ENCODE measurements at regions not wholly inside any gene's neighbourhood (a gene's known extent, or its start where the extent isn't known, plus 50 kb on each side); places are given as distances from the start of the nearest gene placed in this dataset.
A peak's percentile ranks its signal among the peaks of the same experiment; 100 is the strongest.

DNA sequence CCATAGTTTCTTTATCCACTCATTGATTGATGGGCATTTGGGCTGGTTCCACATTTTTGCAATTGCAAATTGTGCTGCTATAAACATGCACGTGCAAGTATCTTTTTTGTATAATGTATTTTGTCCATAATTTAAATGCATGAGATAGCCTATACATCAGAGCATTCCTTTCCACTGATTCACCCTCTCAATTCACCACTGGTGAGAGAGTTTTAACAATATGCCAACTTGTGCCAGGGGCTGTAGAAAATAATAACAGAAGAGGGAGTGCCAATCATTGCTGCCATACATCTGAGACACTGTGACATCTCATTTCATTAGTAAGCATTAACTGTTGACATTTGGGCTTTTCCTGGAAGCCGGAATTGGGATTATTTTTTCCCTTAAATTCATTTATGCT lies 125.1 kb downstream of the RAP2A start:
- intact Hi-C loops (cut with DNase I), result no loop called here
- ATAC-seq, result no peak
- DNase-seq (ENCODE audit: low spot score), result no peak

DNA sequence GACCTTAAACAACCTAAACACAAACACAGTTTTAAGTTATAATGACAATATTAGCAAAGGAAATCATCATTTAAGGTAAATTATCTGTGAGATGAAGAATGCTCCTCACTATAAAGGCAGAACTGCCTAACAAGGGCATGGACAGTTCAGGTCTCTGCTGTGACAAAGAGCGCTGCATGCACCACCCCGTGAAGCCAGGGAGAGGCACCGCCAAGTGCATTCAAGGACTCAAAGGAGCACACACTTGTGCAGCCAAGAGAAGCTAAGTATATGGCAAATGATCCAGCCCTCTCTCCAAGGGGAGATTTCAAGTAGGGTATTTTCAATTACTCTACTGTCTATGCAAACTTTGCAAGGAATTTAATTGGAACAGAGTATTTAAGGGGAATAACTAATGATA lies 126.0 kb downstream of the RAP2A start:
- intact Hi-C loops (cut with DNase I), result no loop called here
- ATAC-seq, result no peak
- DNase-seq (ENCODE audit: low spot score), result no peak

DNA sequence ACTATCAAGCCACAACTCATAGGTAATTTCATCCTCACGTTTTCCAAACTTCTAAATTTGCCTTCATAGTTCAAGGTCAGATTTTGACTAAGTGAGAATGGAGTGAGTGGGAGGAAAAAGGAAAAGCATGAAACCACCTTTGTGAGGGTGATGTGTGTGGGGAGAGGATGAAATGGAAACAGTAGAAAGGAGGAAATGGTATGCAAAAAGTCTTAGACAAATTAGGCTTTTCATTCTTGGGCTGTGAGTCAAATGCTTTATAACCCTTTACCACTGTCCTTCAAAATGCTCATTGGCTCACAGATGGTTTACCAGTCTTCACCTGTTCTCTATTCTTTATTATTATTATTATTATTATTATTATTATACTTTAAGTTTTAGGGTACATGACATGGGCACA lies 127.2 kb downstream of the RAP2A start:
- DNase-seq (ENCODE audit: low spot score) (no peak), ATAC-seq (no peak)
- intact Hi-C loops (cut with DNase I), result no loop called here

DNA sequence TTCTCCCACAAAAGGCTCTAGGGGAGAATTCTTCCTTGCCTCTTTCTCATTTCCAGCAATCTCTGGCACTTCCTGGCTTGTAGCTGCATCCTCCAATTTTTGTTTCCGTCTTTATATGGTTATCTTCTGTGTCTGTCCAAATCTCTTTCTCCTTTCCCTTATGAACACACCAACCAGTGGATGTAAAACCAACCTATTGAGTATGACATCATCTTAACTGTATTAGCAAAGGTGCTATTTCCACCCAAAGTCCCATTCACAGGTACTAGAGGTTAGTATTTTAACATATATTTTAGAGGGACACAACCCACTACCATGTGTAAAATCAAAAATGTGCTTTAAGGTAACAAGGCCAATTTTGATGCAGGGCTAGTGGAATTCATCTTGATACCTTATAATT lies 129.0 kb downstream of the RAP2A start:
- intact Hi-C loops (cut with DNase I), result no loop called here
- DNase-seq (ENCODE audit: low spot score) (no peak), ATAC-seq (no peak)

DNA sequence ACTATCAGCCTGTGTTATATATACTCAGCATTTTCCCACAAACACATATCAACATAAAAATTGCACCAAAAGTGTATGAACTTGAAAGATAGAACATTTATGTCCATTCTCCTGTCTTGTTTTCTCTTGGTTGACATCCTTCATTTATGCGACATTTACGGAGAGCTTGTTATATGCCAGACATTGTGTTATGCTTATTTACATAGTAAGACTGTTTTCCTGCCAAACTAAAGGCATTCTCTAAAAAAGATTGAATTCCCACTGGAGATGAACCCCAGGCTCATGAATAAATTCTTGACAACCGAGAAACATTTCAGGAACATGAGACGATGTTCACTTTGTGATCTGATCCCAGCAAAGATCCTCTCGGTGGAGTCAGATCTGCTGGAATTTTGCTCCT lies 131.0 kb downstream of the RAP2A start:
- intact Hi-C loops (cut with DNase I), result no loop called here
- ATAC-seq, result no peak
- no peak for DNase-seq (ENCODE audit: low spot score)

DNA sequence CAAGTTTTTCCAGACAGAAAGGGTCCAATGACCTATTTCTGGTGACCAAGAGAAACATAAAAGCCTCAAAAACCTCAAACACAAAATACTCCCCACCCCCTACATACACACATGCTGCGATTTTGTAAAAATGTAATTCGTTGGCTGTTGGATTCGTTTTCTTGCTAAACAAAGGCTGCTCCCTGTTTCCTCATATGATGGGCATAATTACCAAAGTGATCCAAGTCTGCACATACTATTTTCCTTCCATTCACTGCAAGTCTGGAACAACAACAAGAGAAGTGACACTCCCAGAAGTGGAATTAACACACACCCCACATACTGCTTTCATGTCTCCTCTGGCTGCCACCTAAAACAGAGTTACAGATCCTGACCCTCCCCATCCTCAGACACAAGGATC lies 131.9 kb downstream of the RAP2A start:
- intact Hi-C loops (cut with DNase I), result no loop called here
- no peak for ATAC-seq
- no peak for DNase-seq (ENCODE audit: low spot score)

DNA sequence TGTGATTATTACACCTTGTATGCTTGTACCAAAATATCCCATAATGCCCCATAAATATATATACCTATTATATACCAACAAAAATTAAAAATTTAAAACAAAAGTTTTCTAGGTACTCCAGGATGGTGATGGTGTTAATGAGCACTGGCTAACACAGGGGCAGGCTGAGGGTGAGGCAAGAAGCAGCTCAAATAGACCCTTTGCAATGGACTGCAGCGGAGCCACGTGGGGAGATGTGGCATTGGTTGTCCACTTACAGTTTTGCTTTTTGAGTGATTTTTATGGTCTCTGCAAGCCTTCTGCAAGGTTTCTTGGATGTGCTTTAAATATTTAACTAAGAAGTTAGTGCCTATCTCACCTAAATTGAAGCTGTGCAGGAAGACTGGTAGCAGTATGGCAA lies 132.9 kb downstream of the RAP2A start:
- ATAC-seq, result no peak
- no peak for DNase-seq (ENCODE audit: low spot score)
- intact Hi-C loops (cut with DNase I), result no loop called here

DNA sequence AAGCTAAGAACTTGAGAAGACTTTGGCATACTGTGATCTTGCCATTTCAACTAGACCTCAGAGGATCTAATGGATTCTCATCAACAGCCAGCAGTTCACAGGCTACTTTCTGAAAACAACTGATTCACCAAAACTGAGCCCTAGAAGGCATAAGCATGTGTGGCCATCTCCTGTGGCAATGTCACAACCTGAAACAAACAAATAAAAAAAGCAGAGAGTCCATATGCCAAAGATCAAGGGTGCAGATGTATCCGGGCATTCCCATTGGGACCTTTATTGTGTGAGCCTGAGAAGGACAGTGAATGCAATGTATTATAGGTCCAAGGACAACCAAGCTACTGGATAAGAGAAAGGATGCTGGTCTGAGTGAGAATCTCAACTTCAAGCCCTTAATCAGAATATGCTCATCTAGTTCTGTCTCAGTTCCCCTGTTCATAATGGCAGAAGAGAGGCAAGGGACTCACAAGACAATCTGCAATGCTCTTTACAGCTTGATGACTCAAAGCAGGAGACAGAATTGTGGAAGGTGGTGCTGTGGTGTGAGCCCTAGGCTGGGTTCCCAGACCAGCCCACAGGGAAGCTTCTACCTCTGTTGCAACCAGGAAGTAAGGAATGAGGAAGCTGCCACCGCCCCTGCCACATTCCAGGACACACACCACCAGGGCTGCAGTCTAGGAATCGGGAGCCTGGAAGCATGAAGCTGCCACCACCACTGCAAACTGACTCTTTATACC lies 133.7 kb downstream of the RAP2A start:
- intact Hi-C loops (cut with DNase I), result no loop called here
- ATAC-seq, result peak; percentile 61

DNA sequence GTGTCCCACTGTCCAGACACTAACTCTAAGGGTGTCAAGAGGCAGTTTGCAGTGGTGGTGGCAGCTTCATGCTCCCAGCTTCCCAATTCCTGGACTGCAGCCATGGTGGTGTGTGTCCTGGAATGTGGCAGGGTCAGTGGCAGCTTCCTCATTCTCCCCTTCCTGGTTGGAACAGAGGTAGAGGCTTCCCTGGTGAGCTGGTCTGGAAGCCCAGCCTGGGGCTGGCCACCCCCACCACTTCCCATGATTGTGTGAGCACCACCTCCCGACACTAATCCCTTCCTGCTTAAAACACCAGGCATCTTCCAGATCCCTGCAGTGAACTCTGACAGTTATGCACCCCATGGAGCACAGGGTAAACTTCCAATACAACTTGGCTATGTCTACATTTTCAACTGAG lies 134.9 kb downstream of the RAP2A start:
- intact Hi-C loops (cut with DNase I), result no loop called here
- DNase-seq (ENCODE audit: low spot score), result no peak
- peak; percentile 31 for ATAC-seq

More for the DNA sequence above, 133.7 kb downstream of the RAP2A start:
- no peak for DNase-seq (ENCODE audit: low spot score)

DNA sequence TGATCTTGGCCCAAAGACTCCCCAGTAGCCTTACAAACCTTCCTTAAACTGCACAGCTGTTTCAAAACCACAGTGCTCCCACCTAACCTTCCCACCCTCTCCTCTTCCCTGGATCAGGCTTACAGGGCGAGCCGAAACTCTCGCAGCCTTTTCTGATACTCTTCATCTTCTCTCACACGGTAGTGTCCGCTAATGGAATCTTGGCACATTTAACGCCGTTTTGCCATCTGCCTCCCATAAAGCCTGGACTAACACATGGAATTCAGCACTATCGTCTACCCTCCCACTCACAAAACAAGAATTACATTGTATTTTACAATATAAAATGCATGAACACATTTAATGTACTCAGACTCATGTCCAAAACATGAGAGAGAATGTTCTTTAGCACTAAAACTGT lies 135.9 kb downstream of the RAP2A start:
- intact Hi-C loops (cut with DNase I), result no loop called here
- ATAC-seq (peak; percentile 71), DNase-seq (ENCODE audit: low spot score) (no peak)

DNA sequence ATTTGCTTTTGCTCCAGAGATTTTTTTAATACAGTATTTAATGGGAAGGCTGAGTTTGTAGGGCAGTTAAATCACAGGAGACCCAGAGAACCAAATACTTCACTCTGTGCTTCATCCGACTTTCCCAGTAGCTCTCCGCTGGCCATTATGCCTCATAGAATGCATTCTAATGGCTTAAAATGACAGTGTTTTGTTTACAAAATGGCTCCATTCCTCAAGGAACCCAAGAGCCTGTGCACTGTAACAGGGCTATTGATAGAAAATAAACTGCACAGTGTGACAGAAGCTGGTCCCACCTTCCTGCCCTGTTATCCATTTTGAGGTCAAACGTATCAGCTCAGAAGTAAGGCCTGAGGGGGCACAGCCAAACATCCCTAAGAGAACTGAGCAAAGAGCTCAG lies 136.5 kb downstream of the RAP2A start:
- intact Hi-C loops (cut with DNase I), result no loop called here
- peak; percentile 35 for ATAC-seq

DNA sequence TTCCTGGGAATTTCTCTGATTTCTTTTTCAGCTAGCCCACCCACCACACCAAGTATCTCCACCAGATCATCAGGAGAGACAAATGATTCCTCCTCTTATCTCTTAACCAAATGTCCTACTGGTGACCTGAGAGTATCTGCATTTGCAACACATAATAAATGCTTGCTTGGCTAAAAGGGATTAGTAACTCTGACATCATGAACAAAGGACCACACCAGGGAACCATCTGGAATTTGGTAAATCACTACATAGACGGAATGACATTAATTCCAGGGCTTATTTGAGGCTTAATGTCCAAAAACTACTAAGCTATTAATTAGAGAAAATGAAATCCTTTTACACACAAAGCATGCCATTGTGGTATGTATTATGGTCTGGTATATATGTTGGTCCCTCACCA lies 139.0 kb downstream of the RAP2A start:
- DNase-seq (ENCODE audit: low spot score) (no peak), ATAC-seq (no peak)
- intact Hi-C loops (cut with DNase I), result no loop called here

More for the DNA sequence above, 136.5 kb downstream of the RAP2A start:
- DNase-seq (ENCODE audit: low spot score), result no peak

DNA sequence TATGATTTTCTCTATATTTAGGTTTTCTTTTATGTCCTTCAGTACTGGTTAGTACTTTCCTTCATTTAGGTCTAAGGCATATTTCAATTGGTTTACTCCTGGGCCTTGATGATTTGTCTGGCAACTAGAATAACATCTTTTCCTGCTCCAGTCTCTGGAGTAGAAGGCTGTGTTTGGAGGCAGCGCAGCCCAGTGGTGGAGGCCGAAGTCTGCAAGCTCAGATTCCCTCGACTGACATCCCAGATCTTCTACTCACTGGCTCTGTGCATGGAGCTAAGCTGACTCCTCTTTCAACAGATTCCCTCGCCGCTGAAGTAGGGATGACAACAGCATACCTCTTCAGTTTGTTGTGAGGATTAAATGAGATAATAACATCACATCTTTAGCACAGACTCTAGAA lies 141.0 kb downstream of the RAP2A start:
- intact Hi-C loops (cut with DNase I), result no loop called here
- ATAC-seq, result peak; percentile 56
- no peak for DNase-seq (ENCODE audit: low spot score)

DNA sequence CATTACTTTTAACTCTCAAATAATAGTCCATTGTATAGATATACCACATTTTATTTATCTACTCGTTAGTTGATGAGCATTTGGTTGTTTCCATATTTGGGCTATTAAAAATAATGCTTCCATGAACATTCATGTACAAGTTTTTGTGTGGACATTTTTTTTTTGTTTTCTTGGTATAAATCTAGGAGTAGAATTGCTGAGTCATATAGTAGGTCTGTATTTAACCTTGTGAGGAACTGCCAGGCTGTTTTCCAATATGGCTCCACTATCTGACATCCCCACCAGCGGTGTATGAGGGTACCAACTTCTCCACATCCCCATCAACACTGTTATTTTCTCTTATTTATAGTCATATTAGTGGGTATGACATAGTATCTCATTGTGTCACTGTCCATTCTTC lies 143.1 kb downstream of the RAP2A start:
- intact Hi-C loops (cut with DNase I), result no loop called here
- no peak for ATAC-seq
- no peak for DNase-seq (ENCODE audit: low spot score)

DNA sequence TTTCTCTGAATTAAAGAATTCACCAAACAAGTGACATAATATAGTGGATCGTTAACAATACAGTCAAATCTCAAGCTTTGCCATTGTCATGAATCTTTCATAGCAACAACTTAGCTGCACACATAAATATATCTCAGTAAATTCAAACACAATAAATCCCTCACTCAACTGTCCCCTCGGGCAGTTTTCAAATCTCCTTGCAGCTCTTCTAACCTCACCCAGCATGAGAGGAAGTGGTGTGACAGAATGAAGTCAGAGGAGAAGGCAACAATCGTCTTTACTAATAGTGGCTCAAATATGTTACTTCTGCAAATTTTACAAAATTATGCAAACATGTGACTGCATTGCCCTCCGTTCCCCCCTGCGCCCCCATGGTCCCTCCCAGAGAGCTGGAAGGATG lies 148.2 kb downstream of the RAP2A start:
- intact Hi-C loops (cut with DNase I), result no loop called here
- DNase-seq (ENCODE audit: low spot score), result no peak
- ATAC-seq, result peak; percentile 46

DNA sequence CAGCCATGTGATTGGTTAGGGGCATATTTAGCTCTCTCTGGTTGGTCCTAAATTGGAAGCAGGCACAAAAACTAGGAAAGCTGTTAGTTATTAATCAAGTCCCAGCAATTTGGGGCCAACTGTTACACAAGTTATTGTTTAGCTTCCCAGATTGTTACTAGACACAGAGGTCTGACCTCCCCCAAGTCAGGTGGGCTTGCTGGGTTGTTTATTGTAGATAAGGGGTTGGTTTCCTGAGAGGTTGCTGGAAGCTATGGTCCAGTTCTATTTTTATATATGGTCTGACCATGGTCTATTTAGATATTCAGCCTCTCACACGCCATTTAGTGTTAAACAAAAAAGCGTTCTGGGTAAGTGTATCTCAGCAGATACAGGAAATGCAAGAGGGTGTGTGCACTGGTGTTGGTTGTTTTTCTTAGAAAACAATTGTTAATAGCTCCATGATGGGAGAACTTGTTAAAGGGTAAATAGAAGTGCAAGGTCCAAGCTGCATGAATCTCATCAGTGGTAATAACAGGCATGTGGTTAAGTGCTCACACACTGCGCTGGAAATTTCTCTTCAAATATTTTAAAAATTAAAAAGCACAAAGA lies 150.0 kb downstream of the RAP2A start:
- intact Hi-C loops (cut with DNase I), result no loop called here
- ATAC-seq (no peak), DNase-seq (ENCODE audit: low spot score) (no peak)

DNA sequence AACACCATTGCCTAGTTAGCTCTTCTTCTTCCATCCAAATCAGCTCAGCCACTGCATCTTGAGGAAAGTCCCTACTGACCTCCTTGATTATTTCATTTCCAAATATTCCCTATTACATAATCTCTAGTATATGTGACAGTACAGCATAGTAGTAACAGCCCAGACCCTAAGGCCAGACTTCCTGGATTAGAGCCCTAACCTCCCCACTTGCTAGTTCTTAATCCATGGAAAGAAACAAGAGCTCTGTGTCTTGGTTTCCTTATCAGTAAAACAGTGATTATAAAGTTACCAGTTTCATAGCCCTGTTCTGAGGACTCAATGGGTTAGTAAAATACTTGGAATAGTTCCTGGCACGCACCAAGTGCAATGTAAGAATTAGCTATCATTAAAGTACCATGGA lies 153.0 kb downstream of the RAP2A start:
- ATAC-seq, result no peak
- no peak for DNase-seq (ENCODE audit: low spot score)
- intact Hi-C loops (cut with DNase I), result no loop called here

DNA sequence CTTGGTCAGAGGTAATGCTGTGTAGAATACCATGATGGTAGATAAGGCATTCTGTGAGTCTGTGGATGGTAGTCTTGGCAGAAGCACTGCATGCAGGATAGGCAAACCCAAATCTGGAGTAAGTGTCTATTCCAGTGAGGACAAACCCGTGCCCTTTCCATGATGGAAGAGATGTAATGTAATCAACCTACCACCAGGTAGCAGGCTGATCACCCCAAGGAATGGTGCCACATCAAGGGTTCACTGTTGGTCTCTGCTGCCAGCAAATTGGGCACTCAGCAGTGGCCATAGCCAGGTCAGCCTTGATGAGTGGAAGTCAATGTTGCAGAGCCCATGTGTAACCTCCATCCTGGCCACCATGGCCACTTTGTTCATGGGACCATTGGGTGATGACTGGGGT lies 155.0 kb downstream of the RAP2A start:
- DNase-seq (ENCODE audit: low spot score) (no peak), ATAC-seq (no peak)
- intact Hi-C loops (cut with DNase I), result no loop called here

DNA sequence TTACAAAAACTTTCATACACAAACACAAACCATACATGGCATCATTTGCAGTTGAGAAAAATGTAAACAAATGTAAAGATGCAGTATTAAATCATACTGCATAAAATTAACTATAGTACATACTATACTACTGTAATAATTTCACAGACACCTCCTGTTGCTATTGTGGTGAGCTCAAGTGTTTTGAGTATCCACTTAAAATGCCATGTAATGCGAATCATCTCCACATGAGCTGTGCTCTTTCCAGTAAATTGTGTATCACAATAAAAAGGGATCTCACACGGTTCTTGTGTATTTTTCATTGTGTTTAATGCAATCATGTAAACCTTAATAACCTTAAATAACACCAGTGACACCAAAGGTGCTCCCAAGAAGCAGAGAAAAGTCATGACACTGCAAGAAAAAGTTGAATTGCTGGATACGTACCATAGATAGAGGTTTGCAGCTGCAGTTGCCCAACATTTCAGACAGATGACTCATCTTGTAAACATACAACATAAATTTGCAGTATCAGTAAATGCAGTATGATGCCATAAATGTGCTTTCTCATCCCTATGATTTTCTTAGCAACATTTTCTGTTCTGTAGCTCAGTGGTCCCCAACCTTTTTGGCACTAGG lies 166.6 kb downstream of the RAP2A start:
- intact Hi-C loops (cut with DNase I), result no loop called here
- ATAC-seq, result no peak
- DNase-seq (ENCODE audit: low spot score), result no peak

DNA sequence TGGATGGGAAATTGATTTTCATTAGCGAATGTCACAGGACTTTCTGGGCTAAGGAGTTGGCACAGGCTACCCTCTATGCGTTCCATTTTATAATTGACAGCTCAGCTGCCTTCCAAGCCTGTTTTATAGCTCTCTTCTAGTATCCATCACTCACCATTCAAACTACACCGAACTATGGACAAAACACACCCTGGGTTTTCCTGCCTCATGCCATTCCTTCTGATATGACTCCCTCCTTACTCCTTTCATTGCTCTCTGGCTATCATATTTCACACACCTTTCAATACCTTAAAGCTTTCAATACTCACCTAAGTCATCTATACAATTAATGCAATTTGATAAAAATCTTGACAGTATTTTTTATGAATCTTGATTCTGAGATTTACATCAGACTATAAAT lies 181.3 kb downstream of the RAP2A start:
- no peak for DNase-seq (ENCODE audit: low spot score)
- ATAC-seq, result no peak
- intact Hi-C loops (cut with DNase I), result no loop called here

DNA sequence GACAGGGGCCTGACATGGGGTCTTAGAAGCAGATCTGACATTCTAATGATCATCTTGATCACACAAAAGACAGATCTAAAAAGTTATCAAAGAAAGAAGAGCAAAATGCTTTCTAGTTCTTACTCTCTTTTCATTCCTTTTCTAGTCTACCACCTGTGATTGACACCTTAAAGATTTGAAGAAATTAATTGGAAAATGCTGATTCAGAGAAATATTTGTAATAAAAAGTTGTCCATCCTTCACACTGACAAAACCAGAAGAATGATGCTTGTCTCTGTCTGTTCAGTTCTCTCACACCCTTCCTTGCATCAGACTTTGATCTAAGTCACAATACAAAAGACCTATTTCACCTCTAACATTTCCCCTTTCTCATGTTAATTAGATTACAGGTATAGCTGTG lies 182.4 kb downstream of the RAP2A start:
- DNase-seq (ENCODE audit: low spot score), result no peak
- ATAC-seq, result no peak
- intact Hi-C loops (cut with DNase I), result no loop called here
